Inferior parietal cortex (tissue), 1 donor: ENCODE measurements at regions not wholly inside any gene's neighbourhood (a gene's known extent, or its start where the extent isn't known, plus 50 kb on each side); places are given as distances from the start of the nearest gene placed in this dataset.

ENCODE experiments used
- DNase-seq: peaks from one replicate; pipeline ENCODE4 v3.0.0-alpha.2; 2016; ENCODE audit errors: extremely low spot score

GRCh38 chr13:86201477-86201876, 402.3 kb upstream of the SLITRK6 start:
- DNase-seq: no peak

DNA sequence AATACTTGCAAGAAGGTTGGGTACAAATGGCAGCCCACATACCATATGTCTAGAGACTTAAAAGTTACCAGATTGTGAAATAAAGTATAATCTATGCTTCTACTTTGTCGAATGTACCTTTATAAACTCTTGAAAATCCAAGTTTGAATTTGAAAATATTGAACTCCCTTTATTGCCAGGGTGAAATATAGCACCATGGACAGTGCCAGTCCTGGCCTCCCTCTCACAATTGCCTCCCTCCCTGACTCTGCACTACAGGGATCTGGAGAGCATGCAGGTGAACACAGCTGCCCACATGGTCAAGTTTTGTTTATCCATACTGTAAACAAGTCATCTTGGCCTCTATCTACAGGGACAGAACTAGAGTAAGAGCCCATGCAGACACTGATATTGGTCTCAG, 394.1 kb upstream of the SLITRK6 start:
- no peak for DNase-seq

DNA sequence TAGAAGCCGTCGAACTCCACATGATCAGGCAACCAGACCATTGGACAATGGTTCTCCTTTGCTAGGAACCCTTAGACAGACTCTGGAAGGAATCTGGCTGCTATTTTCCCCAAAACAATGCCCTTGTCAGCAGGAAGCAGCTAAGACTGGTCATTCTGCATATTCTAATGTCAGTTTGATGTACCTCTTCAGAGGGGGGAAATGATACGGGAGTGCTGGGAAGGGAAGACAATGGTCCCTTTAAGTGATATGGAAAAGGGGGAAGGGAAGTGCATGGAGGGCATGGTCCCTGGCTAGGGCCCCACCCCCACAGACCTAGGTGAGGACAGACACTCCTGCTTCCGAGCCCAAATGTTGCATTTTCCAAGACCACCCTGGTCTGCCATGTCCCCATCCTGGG, 389.0 kb upstream of the SLITRK6 start:
- DNase-seq: no peak

DNA sequence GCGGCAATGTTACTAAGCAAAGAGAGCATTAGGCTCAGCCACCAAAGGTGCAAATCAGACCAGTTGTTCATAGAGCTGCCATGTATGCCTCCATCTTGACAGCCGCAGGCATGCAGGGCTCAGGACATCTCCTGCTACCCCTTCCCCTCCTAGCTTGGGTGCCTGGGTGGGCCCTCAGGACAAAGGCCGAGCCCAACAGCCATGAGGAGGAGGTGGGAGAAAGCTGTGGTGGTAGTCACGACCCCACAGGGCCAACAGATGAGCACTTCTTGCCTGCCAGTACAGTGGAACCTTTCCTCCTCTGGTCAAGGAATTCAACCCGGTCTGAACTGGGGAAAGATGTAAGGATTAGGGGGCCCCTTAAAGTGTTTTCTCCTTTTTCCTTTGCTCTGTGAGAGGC, 386.4 kb upstream of the SLITRK6 start:
- no peak for DNase-seq

DNA sequence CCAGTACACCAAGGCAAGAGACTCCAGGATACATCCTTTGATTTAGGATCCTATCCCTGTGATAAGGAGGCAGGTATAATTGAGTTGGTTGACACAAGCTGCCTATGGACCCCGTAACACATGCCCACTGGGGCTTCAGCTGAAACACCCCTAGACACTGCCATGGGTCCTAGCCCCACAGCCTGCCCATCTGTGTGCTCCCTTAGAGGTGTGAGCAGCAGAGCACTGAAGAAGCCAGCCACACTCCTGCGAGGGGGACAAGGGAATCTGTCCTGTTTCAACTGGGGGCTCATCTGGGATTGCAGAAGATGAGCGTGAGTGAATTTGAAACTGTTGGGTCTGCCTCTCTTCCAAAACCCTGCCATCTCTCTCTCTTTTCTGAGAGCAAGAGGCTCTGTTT, 385.9 kb upstream of the SLITRK6 start:
- no peak for DNase-seq

GRCh38 chr13:86174622-86175021, 375.4 kb upstream of the SLITRK6 start:
- no peak for DNase-seq

DNA sequence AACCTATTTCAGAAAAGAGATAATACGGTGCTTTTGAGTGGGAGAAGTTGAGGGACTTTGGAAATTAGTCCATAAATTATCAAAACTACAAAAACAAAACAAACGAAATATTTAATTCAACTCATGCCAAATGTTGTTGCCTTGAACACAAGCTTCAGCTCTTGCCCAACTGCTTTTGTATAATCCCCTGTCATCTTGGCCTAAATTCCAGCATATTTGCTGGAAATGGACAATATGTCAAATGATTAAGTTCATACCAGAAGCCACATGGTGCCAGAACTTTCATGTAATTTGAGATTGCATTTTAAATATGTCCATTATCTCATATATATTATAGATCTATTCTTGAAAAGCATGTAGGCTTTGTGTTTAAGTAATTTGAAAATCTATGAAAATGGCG, 373.7 kb upstream of the SLITRK6 start:
- DNase-seq: no peak

- DNase-seq: no peak
These were observed 362.0 kb upstream of the SLITRK6 start for GRCh38 chr13:86161257-86161656.

GRCh38 chr13:86155756-86156155, 356.5 kb upstream of the SLITRK6 start:
- no peak for DNase-seq

DNA sequence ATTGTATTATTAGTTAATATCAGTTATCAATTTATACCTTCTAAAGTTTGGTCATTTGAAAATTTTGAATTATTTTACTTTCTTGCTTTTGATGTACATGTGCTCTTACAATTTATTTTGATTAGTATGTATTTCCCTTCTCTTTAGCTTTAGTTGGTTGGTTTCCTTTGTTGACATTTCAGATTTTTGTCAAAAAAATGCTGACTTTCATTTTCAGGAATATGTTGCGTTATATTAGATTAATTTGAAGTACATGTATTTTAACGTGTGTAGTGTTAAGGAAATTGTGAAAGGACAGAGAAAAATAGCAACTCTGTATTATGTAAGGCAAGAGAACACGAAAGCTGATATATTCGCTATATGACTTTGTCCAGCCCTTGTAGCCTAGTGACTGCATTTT, 342.9 kb upstream of the SLITRK6 start:
- DNase-seq: no peak

- no peak for DNase-seq
These were observed 336.6 kb upstream of the SLITRK6 start for GRCh38 chr13:86135856-86136255.

DNA sequence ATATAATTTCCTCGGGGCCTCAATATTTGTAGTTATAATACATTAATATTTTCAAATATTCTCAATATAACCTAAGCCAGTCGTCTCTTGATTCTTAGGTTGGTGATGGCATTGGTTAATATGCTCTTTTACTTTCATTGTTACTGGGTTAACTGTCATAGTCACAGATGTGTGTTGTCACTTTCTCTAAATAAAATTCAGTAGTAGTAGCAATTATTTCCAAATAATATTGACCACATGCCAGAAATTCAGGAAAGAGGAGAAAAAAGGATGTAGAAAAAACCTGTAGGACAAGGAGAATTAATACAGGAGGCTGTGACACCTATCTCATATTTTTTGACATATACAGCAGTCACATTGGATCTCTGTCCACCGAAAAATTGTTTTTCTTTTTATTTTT, 322.7 kb upstream of the SLITRK6 start:
- DNase-seq: no peak

- no peak for DNase-seq
These were observed 309.9 kb upstream of the SLITRK6 start for GRCh38 chr13:86109107-86109506.

DNA sequence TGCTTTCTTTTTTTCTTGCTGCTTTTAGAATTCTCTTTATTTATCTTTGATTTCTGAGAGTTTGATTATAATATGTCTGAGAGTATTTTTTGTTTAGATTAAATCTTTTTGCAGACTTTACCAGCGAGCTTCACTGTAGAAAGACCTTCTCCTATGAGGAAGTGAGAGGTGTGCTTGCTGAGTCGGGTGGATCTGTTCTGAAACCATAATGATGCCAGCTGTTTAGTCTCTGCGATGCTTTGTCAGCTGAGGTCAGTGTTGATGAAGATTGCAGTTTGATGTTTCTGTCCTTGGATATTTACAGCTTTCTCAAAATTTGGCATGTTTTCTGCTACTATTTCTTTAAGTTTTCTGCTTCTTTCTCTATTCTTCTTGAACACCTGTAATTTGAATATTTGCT, 309.1 kb upstream of the SLITRK6 start:
- no peak for DNase-seq

DNA sequence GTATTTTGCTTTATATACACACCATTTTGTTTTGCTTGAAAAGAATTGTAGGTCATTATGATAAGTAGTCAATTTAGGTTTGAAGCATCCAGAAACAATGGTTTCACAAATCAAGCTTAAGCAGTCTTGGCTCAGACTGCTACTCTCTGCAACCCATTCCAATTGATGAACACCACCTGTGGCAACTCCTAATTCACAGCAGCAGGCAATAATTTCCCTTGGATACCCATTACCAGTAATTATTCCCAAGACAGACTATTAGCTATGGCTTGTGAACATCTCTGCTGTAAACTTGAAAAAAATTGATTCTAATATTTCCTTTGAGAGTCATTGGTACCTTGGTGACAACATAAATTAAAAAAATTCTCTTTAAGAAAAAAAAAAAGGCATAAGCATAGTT, 299.3 kb upstream of the SLITRK6 start:
- DNase-seq: no peak

DNA sequence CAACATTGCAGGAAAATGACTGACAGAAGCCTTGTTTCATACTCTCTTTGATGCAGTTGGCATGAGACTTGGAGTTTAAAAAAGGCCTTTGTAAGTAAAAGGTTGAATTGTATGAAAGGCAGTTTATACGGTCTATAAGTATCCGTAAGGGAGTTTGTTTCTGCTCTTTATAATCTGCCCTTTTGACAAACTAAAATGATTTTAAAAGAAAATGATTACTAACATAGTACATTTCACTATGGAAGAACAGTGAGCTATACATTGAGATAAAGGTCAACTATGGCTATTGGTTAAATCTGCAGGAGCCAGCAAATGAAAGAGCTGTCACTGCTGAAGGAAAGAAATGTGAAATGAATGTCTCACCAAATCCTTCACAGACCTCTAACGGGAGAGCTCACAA, 296.1 kb upstream of the SLITRK6 start:
- no peak for DNase-seq

GRCh38 chr13:86090181-86090580, 291.0 kb upstream of the SLITRK6 start:
- DNase-seq: no peak

- no peak for DNase-seq
These were observed 288.0 kb upstream of the SLITRK6 start for GRCh38 chr13:86087244-86087643.

GRCh38 chr13:86085890-86086289, 286.7 kb upstream of the SLITRK6 start:
- no peak for DNase-seq

GRCh38 chr13:86082121-86082520, 282.9 kb upstream of the SLITRK6 start:
- no peak for DNase-seq

DNA sequence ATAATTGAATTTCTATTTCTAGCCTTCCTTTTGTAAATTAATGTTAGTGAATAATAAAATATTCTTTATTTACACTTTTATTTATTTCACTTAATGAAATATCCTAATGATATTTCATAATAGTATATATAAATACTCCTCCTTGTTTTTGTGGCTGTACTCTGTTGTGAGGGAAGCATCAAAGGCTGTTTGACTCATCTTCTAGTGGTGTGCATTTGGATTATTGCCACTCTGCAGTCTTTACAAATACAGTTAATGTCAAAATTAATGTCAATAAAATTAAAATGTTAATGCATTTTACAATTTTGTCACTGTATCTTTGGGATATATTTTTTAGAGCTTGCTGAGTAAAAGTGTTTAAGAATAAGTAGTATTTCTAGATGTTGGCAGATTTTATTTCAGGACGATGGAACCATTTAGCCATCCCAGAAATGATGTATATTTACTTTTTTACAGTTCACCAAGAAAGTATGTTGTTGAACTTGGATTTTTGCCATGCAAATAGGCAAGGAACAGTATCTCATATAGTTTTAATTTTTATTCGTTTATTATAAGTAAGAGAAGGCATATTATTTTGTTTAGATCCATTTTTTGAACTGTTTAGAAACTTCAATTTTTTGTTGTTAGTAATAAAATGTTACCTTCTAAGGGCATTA, 281.2 kb upstream of the SLITRK6 start:
- DNase-seq: no peak

DNA sequence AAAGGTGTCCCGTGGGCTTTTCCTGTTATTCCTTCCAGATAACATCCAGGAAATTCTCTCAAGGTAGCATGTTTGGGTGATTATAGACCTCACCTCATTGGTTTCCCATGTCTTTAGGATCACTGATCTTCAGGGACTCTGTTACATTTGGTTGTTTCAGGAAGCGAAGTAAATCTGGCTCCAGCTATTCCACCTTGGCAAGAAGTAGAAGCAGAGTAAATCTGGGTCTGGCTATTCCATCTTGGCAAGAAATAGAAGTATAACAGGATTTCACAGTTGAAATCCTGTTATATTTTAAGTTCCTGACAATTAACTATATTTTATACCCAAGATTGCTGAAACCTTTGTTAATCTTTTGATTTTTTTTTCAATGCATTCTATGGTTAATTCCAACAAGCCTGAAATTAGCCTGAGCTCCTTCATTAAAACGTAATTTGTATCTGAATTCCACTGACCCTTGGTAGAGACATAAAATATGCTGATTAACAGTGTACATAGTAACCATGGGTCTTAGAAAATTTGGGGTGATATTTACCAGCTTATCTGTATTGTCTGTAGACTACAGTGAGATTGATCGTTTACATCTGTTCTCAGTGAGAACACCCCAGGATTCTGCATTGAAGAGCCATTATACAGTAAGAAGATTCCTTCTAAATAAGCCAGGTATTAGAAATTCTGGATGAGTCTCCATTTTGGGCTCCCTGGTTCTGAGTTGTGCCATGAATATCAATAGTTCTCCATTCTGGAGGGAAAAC, 267.6 kb upstream of the SLITRK6 start:
- no peak for DNase-seq

DNA sequence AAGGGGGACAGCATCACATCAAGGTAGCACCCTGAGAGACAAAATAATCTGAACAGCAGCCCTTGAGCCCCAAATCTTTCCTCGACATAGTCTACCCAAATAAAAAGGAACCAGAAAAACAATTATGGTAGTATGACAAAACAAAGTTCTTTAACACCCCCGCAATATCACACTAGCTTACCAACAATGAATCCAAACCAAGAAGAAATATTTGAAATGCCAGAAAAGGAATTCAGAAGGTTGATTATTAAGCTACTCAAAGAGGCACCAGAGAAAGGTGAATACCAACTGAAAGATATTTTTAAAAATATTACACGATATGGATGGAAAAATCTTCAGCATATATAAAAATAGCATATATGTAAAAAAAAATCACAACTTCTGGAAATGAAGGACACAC, 252.9 kb upstream of the SLITRK6 start:
- DNase-seq: no peak
